SK-N-SH treated with all-trans-retinoic acid at 6 μM for 48 hours (cell line): ENCODE measurements at regions not wholly inside any gene's neighbourhood (a gene's known extent, or its start where the extent isn't known, plus 50 kb on each side); places are given as distances from the start of the nearest gene placed in this dataset.

Experiments used
- ATAC-seq: fragments of 200-7000 bp; cut with Tn5 transposase; 3 replicates; pipeline ENCODE4 v1.9.1; 2020; ENCODE audit warnings: mild to moderate bottlenecking, moderate library complexity
- ARNTL ChIP-seq: fragments of 450-650 bp; formaldehyde crosslinking; IDR thresholded peaks from 2 replicates; pipeline ENCODE4 v1.5.0; 2020; ENCODE audit warnings: low read depth, mild to moderate bottlenecking, moderate library complexity, borderline replicate concordance
- BACH2 ChIP-seq: fragments of 250-450 bp; sonication (Bioruptor Pico); IDR thresholded peaks from 2 replicates; pipeline ENCODE4 v1.9.0; 2021; ENCODE audit warnings: mild to moderate bottlenecking, borderline replicate concordance
- CSDC2 ChIP-seq: fragments of 250-450 bp; sonication (Bioruptor Pico); IDR thresholded peaks from 2 replicates; pipeline ENCODE4 v1.5.0; 2020; ENCODE audit warnings: mild to moderate bottlenecking, moderate library complexity
- ESRRG ChIP-seq: fragments of 250-450 bp; sonication (Bioruptor Pico); IDR thresholded peaks from 2 replicates; pipeline ENCODE4 v1.6.1; 2021; ENCODE audit warnings: mild to moderate bottlenecking
- GLIS3 ChIP-seq: fragments of 250-450 bp; sonication (Bioruptor Pico); IDR thresholded peaks from 2 replicates; pipeline ENCODE4 v1.5.0; 2020; ENCODE audit warnings: mild to moderate bottlenecking, moderate library complexity
- ISL1 ChIP-seq: fragments of 250-450 bp; sonication (Bioruptor Pico); IDR thresholded peaks from 2 replicates; pipeline ENCODE4 v2.1.2; 2022; ENCODE audit warnings: mild to moderate bottlenecking, moderate library complexity
- OSR1 ChIP-seq: fragments of 250-450 bp; sonication (Bioruptor Pico); IDR thresholded peaks from 2 replicates; pipeline ENCODE4 v1.8.0; 2022; ENCODE audit warnings: moderate library complexity, mild to moderate bottlenecking, inconsistent platforms
- PPARA ChIP-seq: fragments of 250-450 bp; sonication (Bioruptor Pico); IDR thresholded peaks from 2 replicates; pipeline ENCODE4 v1.5.0; 2020; ENCODE audit warnings: mild to moderate bottlenecking, borderline replicate concordance
- RARB ChIP-seq: fragments of 250-450 bp; sonication (Bioruptor Pico); IDR thresholded peaks from 2 replicates; pipeline ENCODE4 v1.8.0; 2021; ENCODE audit warnings: mild to moderate bottlenecking, moderate library complexity
- SNAI2 ChIP-seq: fragments of 250-450 bp; sonication (Bioruptor Pico); IDR thresholded peaks from 2 replicates; pipeline ENCODE4 v1.5.0; 2020; ENCODE audit warnings: mild to moderate bottlenecking, moderate library complexity
- TCF4 ChIP-seq: fragments of 250-450 bp; sonication (Bioruptor Pico); IDR thresholded peaks from 2 replicates; pipeline ENCODE4 v1.8.0; 2021; ENCODE audit warnings: mild to moderate bottlenecking, moderate library complexity, borderline replicate concordance
- TOX ChIP-seq: fragments of 250-450 bp; sonication (Bioruptor Pico); IDR thresholded peaks from 2 replicates; pipeline ENCODE4 v1.8.0; 2021; ENCODE audit warnings: mild to moderate bottlenecking, moderate library complexity, borderline replicate concordance
- ZC3H10 ChIP-seq: fragments of 250-450 bp; sonication (Bioruptor Pico); IDR thresholded peaks from 2 replicates; pipeline ENCODE4 v1.5.1; 2021; ENCODE audit warnings: mild to moderate bottlenecking, moderate library complexity
- ZFP3 ChIP-seq: fragments of 250-450 bp; sonication (Bioruptor Pico); IDR thresholded peaks from 2 replicates; pipeline ENCODE4 v1.5.0; 2020; ENCODE audit warnings: mild to moderate bottlenecking, moderate library complexity
- ZNF70 ChIP-seq: fragments of 450-650 bp; formaldehyde crosslinking; IDR thresholded peaks from 2 replicates; pipeline ENCODE4 v1.5.0; 2020; ENCODE audit warnings: mild to moderate bottlenecking, moderate library complexity
- ZNF8 ChIP-seq: fragments of 450-650 bp; formaldehyde crosslinking; IDR thresholded peaks from 2 replicates; pipeline ENCODE4 v1.5.0; 2020; ENCODE audit warnings: mild to moderate bottlenecking, moderate library complexity
- TF ChIP-seq, protein P1 (sequence below): fragments of 250-450 bp; sonication (Bioruptor Pico); IDR thresholded peaks from 2 replicates; pipeline ENCODE4 v1.5.1; 2020; ENCODE audit warnings: low read depth, mild to moderate bottlenecking, moderate library complexity
- TF ChIP-seq, protein P2 (sequence below): fragments of 250-450 bp; sonication (Bioruptor Pico); IDR thresholded peaks from 2 replicates; pipeline ENCODE4 v1.5.0; 2020; ENCODE audit warnings: mild to moderate bottlenecking, moderate library complexity
- TF ChIP-seq, protein P3 (sequence below): fragments of 250-450 bp; sonication (Bioruptor Pico); IDR thresholded peaks from 2 replicates; pipeline ENCODE4 v1.5.1; 2021; ENCODE audit warnings: mild to moderate bottlenecking, moderate library complexity
- TF ChIP-seq, protein P4 (sequence below): fragments of 250-450 bp; sonication (Bioruptor Pico); IDR thresholded peaks from 2 replicates; pipeline ENCODE4 v1.8.0; 2020; ENCODE audit warnings: mild to moderate bottlenecking, moderate library complexity, borderline replicate concordance

DNA sequence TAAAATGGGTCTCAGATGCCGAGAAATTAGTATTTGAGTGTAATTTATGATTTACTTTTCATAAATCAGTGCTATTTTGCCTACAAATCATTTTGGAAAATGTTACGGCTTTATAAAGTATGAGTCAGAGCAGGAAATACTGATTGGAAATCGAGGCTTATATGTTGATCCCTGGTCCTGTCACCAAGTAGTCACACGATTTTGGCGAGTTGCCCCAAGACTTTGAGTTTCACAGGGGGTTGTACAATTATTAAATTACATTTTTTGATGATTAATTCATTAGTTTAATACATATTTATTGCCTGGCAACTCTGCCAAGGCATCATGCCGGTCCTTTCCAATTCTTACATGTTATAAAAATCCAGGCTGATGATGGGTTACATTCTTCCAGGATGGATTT lies 443.9 kb upstream of the KLF4 start:
- TF ChIP-seq, protein P1, sequence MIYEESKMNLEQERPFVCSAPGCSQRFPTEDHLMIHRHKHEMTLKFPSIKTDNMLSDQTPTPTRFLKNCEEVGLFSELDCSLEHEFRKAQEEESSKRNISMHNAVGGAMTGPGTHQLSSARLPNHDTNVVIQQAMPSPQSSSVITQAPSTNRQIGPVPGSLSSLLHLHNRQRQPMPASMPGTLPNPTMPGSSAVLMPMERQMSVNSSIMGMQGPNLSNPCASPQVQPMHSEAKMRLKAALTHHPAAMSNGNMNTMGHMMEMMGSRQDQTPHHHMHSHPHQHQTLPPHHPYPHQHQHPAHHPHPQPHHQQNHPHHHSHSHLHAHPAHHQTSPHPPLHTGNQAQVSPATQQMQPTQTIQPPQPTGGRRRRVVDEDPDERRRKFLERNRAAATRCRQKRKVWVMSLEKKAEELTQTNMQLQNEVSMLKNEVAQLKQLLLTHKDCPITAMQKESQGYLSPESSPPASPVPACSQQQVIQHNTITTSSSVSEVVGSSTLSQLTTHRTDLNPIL (CRISPR knock-in tag), result no peak
- TF ChIP-seq TOX (CRISPR knock-in tag), result no peak

DNA sequence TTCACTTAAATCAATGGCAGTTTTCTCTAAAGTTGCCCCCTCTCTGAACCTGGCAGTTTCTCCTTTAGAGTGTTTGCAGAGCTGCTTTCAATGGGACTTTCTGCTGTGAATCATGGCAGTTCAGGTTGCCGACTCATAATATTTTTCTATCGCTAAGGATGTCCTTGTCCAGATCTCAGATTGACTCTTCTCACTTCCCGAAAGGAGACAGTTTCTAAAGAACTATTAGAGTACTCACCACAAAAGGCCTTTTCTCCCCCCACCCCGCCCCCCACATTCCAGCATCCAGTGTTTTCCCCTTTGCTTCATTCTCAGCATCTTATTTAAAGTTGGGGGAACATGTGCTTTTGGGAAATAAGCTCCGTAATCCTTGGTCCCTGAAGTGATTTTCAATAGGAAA lies 443.5 kb upstream of the KLF4 start:
- no peak for TF ChIP-seq OSR1 (CRISPR knock-in tag)
- no peak for TF ChIP-seq SNAI2 (CRISPR knock-in tag)
- no peak for TF ChIP-seq ARNTL (CRISPR knock-in tag)
- no peak for TF ChIP-seq ZNF70 (CRISPR knock-in tag)
- TF ChIP-seq, protein P1 (CRISPR knock-in tag), result no peak
- no peak for TF ChIP-seq CSDC2 (CRISPR knock-in tag)
- TF ChIP-seq, protein P2, sequence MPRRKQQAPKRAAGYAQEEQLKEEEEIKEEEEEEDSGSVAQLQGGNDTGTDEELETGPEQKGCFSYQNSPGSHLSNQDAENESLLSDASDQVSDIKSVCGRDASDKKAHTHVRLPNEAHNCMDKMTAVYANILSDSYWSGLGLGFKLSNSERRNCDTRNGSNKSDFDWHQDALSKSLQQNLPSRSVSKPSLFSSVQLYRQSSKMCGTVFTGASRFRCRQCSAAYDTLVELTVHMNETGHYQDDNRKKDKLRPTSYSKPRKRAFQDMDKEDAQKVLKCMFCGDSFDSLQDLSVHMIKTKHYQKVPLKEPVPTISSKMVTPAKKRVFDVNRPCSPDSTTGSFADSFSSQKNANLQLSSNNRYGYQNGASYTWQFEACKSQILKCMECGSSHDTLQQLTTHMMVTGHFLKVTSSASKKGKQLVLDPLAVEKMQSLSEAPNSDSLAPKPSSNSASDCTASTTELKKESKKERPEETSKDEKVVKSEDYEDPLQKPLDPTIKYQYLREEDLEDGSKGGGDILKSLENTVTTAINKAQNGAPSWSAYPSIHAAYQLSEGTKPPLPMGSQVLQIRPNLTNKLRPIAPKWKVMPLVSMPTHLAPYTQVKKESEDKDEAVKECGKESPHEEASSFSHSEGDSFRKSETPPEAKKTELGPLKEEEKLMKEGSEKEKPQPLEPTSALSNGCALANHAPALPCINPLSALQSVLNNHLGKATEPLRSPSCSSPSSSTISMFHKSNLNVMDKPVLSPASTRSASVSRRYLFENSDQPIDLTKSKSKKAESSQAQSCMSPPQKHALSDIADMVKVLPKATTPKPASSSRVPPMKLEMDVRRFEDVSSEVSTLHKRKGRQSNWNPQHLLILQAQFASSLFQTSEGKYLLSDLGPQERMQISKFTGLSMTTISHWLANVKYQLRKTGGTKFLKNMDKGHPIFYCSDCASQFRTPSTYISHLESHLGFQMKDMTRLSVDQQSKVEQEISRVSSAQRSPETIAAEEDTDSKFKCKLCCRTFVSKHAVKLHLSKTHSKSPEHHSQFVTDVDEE (CRISPR knock-in tag), result no peak
- TF ChIP-seq RARB, result no peak
- TF ChIP-seq TOX (CRISPR knock-in tag), result no peak
- no peak for TF ChIP-seq ESRRG (CRISPR knock-in tag)
- TF ChIP-seq ZNF8 (CRISPR knock-in tag), result no peak
- no peak for TF ChIP-seq BACH2 (CRISPR knock-in tag)
- no peak for TF ChIP-seq PPARA (CRISPR knock-in tag)
- TF ChIP-seq TCF4 (CRISPR knock-in tag), result no peak
- TF ChIP-seq, all 23 proteins: peak for 0

More for the DNA sequence above, 443.9 kb upstream of the KLF4 start:
- no peak for ATAC-seq

DNA sequence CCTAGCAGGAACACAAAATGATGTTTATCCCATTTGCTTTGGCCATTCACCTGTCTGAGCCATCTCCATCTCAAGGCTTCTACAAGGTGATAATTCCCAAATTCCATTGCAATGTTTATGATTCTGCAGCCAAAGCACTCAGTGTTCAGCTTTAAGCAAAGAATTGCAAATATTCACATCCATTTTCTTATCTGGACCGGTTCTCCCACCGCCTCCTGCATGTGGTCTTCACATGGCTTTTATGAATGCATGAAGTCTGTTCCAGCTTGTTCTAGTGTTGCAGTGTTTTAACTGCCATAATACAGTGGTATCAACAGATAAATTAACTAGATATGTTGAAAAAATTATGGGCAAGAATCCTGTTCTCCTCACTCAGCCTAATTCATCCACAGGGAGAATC lies 443.0 kb upstream of the KLF4 start:
- no peak for TF ChIP-seq TCF4 (CRISPR knock-in tag)
- no peak for TF ChIP-seq ZC3H10 (CRISPR knock-in tag)
- ATAC-seq, result no peak

More for the DNA sequence above, 443.5 kb upstream of the KLF4 start:
- ATAC-seq, result peak; percentile 49; the same call in 2 of the 3 replicates

DNA sequence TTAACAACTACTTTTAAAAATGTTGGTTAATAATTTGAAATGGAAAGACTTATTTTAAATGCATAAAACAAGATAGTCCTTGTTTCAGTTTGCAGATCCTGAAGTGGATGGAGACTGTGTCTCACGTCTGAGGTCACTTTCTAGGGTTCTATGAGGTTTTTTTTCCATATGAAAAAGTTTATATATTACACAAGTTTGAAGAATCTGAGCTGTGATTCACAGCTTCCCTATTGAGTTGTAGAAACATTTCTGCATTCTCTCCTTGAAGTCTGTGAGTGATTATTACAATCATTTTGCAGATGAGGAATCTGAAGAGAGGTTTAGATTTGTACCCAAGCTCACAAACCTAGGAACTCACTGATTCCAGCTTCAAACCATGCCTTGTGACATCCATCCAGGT lies 442.5 kb upstream of the KLF4 start:
- ATAC-seq, result no peak
- no peak for TF ChIP-seq ARNTL (CRISPR knock-in tag)
- TF ChIP-seq TOX (CRISPR knock-in tag), result no peak
- TF ChIP-seq ZFP3 (CRISPR knock-in tag), result no peak
- TF ChIP-seq RARB, result no peak
- TF ChIP-seq ZNF70 (CRISPR knock-in tag), result no peak
- no peak for TF ChIP-seq ISL1 (CRISPR knock-in tag)
- TF ChIP-seq ZNF8 (CRISPR knock-in tag), result no peak
- no peak for TF ChIP-seq OSR1 (CRISPR knock-in tag)

DNA sequence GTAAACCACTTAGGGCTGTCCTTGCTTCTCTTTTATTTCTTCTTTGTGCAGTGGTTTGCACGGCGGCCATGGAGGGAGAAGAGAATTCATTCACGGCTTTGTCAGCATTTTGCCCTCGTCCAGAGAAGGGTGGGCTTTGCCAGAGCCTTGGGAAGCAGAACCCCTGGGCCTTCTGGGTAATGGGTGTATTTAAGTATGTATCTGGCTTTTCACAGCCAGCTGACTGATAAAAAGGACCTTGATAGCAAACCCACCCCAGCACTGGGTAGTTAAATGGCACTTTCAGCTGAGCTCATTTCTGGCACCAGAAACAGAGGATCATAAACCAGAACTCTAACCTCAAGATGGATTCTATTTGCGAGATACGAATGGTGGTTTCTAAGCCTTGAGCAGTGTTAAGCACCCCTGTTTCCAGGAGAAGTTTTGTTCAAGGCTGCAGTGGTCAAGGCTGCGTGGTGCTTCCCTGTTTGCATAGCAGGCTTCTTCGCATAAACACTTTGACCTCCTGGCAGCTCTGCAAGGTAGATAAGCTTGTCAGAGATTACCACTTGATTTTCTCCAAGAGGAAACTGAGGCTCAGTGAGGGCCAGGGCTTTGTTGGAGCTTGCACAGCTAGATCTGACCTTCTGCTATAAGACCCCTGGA lies 441.6 kb upstream of the KLF4 start:
- no peak for ATAC-seq
- TF ChIP-seq TCF4 (CRISPR knock-in tag), result no peak
- TF ChIP-seq ZFP3 (CRISPR knock-in tag), result no peak
- TF ChIP-seq, protein P3, sequence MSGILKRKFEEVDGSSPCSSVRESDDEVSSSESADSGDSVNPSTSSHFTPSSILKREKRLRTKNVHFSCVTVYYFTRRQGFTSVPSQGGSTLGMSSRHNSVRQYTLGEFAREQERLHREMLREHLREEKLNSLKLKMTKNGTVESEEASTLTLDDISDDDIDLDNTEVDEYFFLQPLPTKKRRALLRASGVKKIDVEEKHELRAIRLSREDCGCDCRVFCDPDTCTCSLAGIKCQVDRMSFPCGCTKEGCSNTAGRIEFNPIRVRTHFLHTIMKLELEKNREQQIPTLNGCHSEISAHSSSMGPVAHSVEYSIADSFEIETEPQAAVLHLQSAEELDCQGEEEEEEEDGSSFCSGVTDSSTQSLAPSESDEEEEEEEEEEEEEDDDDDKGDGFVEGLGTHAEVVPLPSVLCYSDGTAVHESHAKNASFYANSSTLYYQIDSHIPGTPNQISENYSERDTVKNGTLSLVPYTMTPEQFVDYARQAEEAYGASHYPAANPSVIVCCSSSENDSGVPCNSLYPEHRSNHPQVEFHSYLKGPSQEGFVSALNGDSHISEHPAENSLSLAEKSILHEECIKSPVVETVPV (CRISPR knock-in tag), result no peak
- TF ChIP-seq, protein P2 (CRISPR knock-in tag), result no peak
- TF ChIP-seq ZNF8 (CRISPR knock-in tag), result no peak
- TF ChIP-seq RARB, result no peak
- TF ChIP-seq ARNTL (CRISPR knock-in tag), result no peak
- TF ChIP-seq, protein P4, sequence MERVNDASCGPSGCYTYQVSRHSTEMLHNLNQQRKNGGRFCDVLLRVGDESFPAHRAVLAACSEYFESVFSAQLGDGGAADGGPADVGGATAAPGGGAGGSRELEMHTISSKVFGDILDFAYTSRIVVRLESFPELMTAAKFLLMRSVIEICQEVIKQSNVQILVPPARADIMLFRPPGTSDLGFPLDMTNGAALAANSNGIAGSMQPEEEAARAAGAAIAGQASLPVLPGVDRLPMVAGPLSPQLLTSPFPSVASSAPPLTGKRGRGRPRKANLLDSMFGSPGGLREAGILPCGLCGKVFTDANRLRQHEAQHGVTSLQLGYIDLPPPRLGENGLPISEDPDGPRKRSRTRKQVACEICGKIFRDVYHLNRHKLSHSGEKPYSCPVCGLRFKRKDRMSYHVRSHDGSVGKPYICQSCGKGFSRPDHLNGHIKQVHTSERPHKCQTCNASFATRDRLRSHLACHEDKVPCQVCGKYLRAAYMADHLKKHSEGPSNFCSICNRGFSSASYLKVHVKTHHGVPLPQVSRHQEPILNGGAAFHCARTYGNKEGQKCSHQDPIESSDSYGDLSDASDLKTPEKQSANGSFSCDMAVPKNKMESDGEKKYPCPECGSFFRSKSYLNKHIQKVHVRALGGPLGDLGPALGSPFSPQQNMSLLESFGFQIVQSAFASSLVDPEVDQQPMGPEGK (CRISPR knock-in tag), result no peak
- TF ChIP-seq GLIS3, result no peak
- no peak for TF ChIP-seq OSR1 (CRISPR knock-in tag)
